Fibroblast of the aortic adventitia (primary cell): ENCODE measurements at regions not wholly inside any gene's neighbourhood (a gene's known extent, or its start where the extent isn't known, plus 50 kb on each side); places are given as distances from the start of the nearest gene placed in this dataset.
"Not testable (repeated sequence)": the region's sequence is repeated elsewhere in the genome, so short reads cannot be mapped to it uniquely, and the experiment has no call there.

Experiments
- DNase-seq: peaks from one replicate; pipeline ENCODE4 v3.0.0-alpha.2; 2010; ENCODE audit warnings: low read depth
- H3K4me3 ChIP-seq: 2 replicates; pipeline ENCODE4 v1.5.1; 2011; ENCODE audit warnings: low read depth, mild to moderate bottlenecking, control low read depth, low read length, moderate library complexity
- TF ChIP-seq, protein P1 (sequence below): IDR thresholded peaks from 2 replicates; pipeline ENCODE4 v1.5.1; 2011; ENCODE audit warnings: mild to moderate bottlenecking, low read length, control low read depth, inconsistent platforms; ENCODE audit not compliant: insufficient read depth

DNA sequence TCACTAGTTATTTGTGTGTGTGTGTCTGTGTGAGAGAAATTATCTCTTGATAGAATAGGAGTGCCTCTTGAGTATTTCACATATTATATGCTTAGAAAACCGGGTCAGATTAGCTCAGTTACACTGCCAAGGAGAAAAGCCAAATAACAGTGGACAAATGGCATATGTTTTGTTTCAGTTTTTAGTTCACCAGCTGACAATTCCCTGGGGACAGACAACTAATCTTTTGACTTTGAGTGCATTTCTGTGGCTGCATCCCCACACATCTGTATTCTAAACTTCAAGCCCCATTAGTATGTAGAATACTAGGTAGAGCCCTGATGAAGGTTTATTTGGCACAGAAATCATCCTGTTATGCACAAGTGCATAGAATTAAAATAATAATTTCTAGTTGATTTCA lies 227.7 kb upstream of the CNTN3 start:
- no peak for DNase-seq
- no peak overlapping the region for H3K4me3 ChIP-seq
- TF ChIP-seq, protein P1, sequence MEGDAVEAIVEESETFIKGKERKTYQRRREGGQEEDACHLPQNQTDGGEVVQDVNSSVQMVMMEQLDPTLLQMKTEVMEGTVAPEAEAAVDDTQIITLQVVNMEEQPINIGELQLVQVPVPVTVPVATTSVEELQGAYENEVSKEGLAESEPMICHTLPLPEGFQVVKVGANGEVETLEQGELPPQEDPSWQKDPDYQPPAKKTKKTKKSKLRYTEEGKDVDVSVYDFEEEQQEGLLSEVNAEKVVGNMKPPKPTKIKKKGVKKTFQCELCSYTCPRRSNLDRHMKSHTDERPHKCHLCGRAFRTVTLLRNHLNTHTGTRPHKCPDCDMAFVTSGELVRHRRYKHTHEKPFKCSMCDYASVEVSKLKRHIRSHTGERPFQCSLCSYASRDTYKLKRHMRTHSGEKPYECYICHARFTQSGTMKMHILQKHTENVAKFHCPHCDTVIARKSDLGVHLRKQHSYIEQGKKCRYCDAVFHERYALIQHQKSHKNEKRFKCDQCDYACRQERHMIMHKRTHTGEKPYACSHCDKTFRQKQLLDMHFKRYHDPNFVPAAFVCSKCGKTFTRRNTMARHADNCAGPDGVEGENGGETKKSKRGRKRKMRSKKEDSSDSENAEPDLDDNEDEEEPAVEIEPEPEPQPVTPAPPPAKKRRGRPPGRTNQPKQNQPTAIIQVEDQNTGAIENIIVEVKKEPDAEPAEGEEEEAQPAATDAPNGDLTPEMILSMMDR: no peak

DNA sequence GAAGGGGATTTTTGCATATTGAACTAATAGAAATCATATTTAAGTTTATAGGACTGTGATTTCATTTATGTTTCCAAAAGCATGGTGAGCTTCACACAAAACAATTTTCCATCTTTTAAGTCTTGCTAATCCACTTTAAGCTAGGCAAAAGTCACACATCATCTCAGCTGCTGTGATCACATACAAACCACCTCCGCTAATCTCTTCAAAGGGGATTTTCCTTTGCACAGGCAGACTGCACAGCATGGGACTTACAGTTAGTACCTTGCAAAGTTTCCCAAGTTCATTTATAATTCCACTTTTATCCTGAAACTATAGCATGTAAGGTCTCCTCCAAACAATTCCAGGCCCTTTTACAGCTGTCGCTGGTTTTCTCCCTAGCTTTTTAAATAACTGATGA lies 225.1 kb upstream of the CNTN3 start:
- no peak overlapping the region for H3K4me3 ChIP-seq
- TF ChIP-seq, protein P1: no peak
- DNase-seq: no peak

DNA sequence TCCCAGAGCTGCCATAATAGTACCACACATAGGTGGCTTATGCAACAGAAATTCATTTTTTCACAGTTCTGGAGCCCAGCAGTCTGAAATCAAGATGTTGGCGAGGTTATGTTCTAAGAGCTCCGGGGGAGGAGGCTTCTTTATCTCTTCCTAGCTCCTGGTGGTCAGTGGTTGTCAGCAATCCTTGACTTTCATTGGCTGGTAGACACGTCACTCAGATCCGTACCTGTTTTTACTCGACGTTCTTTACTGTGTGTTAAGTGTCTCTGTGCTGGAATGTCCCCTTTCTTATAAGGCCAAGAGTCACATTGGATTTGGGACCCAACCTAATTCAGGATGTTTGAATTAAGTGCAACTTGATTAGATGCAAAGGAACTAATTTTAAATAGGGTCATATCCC lies 218.5 kb upstream of the CNTN3 start:
- TF ChIP-seq, protein P1: no peak
- no peak for DNase-seq
- no peak overlapping the region for H3K4me3 ChIP-seq

DNA sequence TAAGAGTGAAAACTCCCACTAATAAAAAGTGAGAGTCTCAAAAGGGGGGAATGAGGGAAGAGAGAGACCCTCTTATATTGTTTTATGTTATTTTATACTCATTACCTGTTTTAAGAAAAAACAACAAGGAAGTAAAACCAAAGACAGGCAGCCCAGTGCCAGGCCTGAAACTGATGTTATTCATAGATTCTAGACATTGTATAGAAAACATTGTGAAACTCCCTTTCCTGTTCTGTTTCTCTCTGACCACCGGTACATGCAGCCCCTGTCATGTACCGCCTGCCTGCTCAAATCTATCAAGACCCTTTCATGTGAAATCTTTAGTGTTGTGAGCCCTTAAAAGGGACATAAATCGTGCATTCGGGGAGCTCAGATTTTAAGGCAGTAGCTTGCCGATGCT lies 216.4 kb upstream of the CNTN3 start:
- not testable (repeated sequence) for DNase-seq, H3K4me3 ChIP-seq

DNA sequence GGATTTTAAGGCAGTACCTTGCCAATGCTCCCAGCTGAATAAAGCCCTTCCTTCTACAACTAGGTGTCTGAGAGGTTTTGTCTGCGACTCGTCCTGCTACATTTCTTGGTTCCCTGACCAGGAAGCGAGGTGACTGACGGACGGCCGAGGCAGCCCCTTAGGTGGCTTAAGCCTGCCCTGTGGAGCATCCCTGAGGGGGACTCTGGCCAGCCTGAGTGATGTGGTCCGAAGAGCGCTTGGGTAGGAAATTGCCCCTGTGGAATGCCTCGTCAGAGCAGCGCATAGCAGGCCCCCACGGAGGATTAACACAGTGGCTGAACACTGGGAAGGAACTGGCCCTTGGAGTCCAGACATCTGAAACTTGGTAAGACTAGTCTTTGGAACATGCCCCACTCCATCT lies 210.9 kb upstream of the CNTN3 start:
- H3K4me3 ChIP-seq, DNase-seq: not testable (repeated sequence)

DNA sequence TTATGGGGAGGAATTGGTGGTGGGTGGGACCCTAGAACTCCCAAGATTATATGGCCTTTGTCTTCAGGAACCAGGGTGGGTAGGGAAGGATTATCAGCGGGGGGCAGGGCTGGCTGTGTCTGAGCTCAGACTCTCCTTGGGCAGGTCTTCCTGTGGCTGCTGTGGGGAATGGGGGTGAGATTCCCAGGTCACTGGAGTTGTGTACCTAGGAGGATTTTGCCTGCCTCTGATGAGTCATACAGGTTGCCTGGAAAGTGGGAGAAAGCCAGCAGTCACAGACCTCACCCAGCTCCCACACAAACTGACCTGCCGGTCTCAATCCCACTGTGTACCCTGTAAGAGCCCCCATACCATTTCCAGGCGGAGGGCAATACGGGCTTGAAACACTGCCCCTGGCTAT lies 209.9 kb upstream of the CNTN3 start:
- DNase-seq: no peak
- no peak overlapping the region for H3K4me3 ChIP-seq
- TF ChIP-seq, protein P1: no peak

DNA sequence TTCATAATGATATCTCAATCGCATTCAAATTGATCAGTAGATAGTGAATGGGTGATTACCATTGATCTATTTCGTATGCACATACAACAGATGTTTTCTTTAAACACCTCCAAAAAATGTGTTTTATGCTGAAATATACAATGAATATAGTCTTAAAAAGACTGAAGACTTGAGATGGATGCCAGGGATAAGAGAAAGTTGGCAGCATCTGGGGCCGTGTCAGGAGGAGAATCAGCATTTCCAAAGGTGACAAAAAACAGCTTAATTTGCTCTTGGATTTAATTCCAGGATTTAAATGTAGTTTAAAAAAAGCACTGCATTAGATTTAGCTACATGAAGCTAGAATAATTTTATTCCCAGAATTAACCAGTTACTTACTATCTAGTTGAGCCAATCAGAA lies 199.7 kb upstream of the CNTN3 start:
- H3K4me3 ChIP-seq: no peak overlapping the region
- no peak for DNase-seq
- TF ChIP-seq, protein P1: no peak

DNA sequence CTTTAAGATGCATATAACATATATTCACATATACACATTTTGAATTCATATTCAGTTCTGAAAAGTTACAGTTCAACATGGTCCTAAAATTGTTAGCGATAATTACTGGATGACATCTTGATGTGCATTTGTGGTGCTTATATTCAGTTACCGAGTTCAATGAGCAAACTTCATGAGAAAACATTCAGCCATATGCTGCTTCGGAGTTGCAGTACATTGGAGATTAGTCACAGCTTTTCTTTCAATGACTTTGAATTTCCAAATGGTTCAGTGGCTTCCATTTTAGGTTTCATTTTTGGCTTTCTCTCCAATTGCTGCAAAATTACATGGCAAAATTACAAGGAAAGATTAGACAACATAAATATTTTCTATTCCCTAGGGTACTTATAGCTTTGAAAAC lies 198.3 kb upstream of the CNTN3 start:
- DNase-seq: no peak
- TF ChIP-seq, protein P1: no peak
- no peak overlapping the region for H3K4me3 ChIP-seq
